ENCODE measurements at regions not wholly inside any gene's neighbourhood (a gene's known extent, or its start where the extent isn't known, plus 50 kb on each side); places are given as distances from the start of the nearest gene placed in this dataset.

- TF ChIP-seq POLR2A (IDR thresholded peaks at IDR 0.05; ENCODE audit: low read depth, low read length) (no peak), POLR2AphosphoS5 (IDR thresholded peaks at IDR 0.05; ENCODE audit: low read depth, low read length) (no peak)
Observed at GRCh38 chr10:3002304-3002703, 65.0 kb upstream of the PFKP start.

All from GM12892 (cell line).